PC-9 (cell line): ENCODE measurements at regions not wholly inside any gene's neighbourhood (a gene's known extent, or its start where the extent isn't known, plus 50 kb on each side); places are given as distances from the start of the nearest gene placed in this dataset.

Source experiments
- BruUV-seq: library from RNA; stranded (reverse); fragments of 400-500 nt; replicated peaks from 2 replicates; lab custom pipeline; 2021; lab: Mats Ljungman, UMichigan
- CTCF ChIA-PET: fragments of 300-600 bp; sonication (Branson Sonifier 250); formaldehyde crosslinking; loops from one replicate; lab custom pipeline; 2022; ENCODE audit warnings: antibody characterized with exemption; lab: Charles Lee
- POLR2A ChIA-PET: fragments of 300-600 bp; sonication (Branson Sonifier 250); formaldehyde crosslinking; loops from one replicate; lab custom pipeline; 2022; ENCODE audit warnings: antibody characterized with exemption; ENCODE audit not compliant: unreplicated experiment; lab: Charles Lee
- DNase-seq, 2 experiments: peaks; one replicate each; pipeline versions ENCODE4 v3.0.0 to v3.0.0-alpha.2; 2015 to 2022; ENCODE audit warnings: mixed read lengths in 1 of 2
- H2AFZ ChIP-seq: fragments of 200-600 bp; sonication (generic); 2 replicates; pipeline ENCODE4 v1.8.1; 2017; ENCODE audit warnings: antibody characterized with exemption
- H3F3A ChIP-seq: fragments of 200-600 bp; sonication (generic); 2 replicates; pipeline ENCODE4 v1.8.1; 2017; ENCODE audit warnings: antibody characterized with exemption, mild to moderate bottlenecking, low read depth; ENCODE audit not compliant: insufficient read depth
- H3K27ac ChIP-seq: fragments of 200-600 bp; sonication (generic); 2 replicates; pipeline ENCODE4 v1.6.1; 2016; ENCODE audit warnings: mixed run types
- H3K27me3 ChIP-seq: fragments of 200-600 bp; sonication (generic); 2 replicates; pipeline ENCODE4 v1.6.1; 2016; ENCODE audit warnings: low read depth, mixed run types; ENCODE audit not compliant: insufficient read depth
- H3K36me3 ChIP-seq: fragments of 200-600 bp; sonication (generic); 2 replicates; pipeline ENCODE4 v1.6.1; 2016; ENCODE audit warnings: low read depth, mixed run types
- H3K4me1 ChIP-seq: fragments of 200-600 bp; sonication (generic); replicated peaks from 2 replicates; pipeline ENCODE4 v1.6.1; 2016; ENCODE audit warnings: mixed run types; ENCODE audit not compliant: insufficient read depth
- H3K4me2 ChIP-seq: fragments of 200-600 bp; sonication (generic); 2 replicates; pipeline ENCODE4 v1.6.1; 2017; ENCODE audit warnings: mixed run types
- H3K4me3 ChIP-seq: fragments of 200-600 bp; sonication (generic); 2 replicates; pipeline ENCODE4 v1.6.1; 2016; ENCODE audit warnings: mixed run types
- H3K79me2 ChIP-seq: fragments of 200-600 bp; sonication (generic); 2 replicates; pipeline ENCODE4 v1.6.1; 2017; ENCODE audit warnings: low read depth, mixed run types
- H3K9me2 ChIP-seq: fragments of 200-600 bp; sonication (generic); 2 replicates; pipeline ENCODE4 v1.8.1; 2017; ENCODE audit warnings: mild to moderate bottlenecking; ENCODE audit not compliant: insufficient read depth
- H3K9me3 ChIP-seq: fragments of 200-600 bp; sonication (generic); 2 replicates; pipeline ENCODE4 v1.8.1; 2016; ENCODE audit warnings: low read depth; ENCODE audit not compliant: insufficient read depth
- H4K20me1 ChIP-seq: fragments of 200-600 bp; sonication (generic); 2 replicates; pipeline ENCODE4 v1.8.1; 2017; ENCODE audit not compliant: insufficient read depth
- EZH2 ChIP-seq: fragments of 200-600 bp; sonication (generic); IDR thresholded peaks from 2 replicates; pipeline ENCODE4 v1.8.0; 2017; ENCODE audit warnings: antibody characterized with exemption, low read depth
- intact Hi-C: fragments of 100-400 bp; cut with micrococcal nuclease; formaldehyde crosslinking; loops from one replicate; pipeline ENCODE4 v1.10.0; 2022; ENCODE audit not compliant: unreplicated experiment
- TF ChIP-seq, protein P1 (sequence below): fragments of 200-600 bp; sonication (generic); conservative IDR thresholded peaks from 2 replicates; pipeline ENCODE4 v1.6.1; 2017; ENCODE audit warnings: mixed run types, antibody characterized with exemption, mild to moderate bottlenecking, moderate library complexity

DNA sequence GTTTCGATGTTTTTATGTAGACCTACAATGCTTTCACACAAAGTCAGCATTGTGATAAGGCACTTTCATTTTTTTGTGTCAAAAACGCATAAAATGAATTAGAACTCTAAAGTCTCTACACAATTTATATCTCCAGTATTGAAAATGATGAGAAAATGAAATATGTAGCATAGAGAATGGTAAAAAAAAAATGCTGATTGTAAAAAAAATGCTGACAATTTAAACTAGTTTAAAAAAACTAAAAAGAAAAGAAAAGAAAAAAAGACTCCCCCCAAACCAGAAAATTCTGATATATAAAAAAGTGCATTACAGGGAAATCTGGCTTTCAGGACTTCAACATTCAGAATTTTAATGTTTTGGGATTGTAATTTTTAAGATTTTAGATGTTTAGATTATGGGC, 148.1 kb downstream of the FZD1 start:
- no TSS peak for BruUV-seq
- no peaks in the 10 kb centered on the region for H3F3A ChIP-seq

DNA sequence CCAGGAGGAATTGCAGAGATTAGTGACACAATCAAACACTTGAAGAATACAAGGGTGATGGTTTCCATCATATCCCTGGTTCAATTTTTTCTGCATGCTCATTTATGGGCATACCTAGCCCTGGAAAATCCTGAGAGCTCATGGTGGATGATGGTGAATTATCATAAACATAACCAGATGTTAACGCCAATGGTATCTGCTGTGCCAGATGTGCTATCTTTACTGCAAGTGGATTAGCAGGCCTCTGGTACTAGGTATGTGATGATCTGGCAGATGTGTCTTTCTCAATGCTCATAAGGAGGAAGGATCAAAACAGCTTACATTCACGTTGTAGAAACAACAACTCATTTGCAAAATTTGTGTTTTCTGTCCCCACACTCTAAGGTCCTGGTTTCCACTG, 150.5 kb downstream of the FZD1 start:
- H4K20me1 ChIP-seq, result no peaks in the 10 kb centered on the region
- H3K27me3 ChIP-seq, result no peaks in the 10 kb centered on the region
- H3K4me1 ChIP-seq, result no peaks in the 10 kb centered on the region
- no peaks in the 10 kb centered on the region for H3K9me3 ChIP-seq
- no peak for DNase-seq
- no peaks in the 10 kb centered on the region for H3K79me2 ChIP-seq
- no peak overlapping the region for H3K4me2 ChIP-seq
- no peaks in the 10 kb centered on the region for H3K9me2 ChIP-seq
- BruUV-seq, result no TSS peak
- TF ChIP-seq EZH2, result no peak
- TF ChIP-seq, protein P1, sequence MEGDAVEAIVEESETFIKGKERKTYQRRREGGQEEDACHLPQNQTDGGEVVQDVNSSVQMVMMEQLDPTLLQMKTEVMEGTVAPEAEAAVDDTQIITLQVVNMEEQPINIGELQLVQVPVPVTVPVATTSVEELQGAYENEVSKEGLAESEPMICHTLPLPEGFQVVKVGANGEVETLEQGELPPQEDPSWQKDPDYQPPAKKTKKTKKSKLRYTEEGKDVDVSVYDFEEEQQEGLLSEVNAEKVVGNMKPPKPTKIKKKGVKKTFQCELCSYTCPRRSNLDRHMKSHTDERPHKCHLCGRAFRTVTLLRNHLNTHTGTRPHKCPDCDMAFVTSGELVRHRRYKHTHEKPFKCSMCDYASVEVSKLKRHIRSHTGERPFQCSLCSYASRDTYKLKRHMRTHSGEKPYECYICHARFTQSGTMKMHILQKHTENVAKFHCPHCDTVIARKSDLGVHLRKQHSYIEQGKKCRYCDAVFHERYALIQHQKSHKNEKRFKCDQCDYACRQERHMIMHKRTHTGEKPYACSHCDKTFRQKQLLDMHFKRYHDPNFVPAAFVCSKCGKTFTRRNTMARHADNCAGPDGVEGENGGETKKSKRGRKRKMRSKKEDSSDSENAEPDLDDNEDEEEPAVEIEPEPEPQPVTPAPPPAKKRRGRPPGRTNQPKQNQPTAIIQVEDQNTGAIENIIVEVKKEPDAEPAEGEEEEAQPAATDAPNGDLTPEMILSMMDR, result no peak
- intact Hi-C loops, result no loop called here
- H2AFZ ChIP-seq, result no peak overlapping the region
- CTCF ChIA-PET, result no interaction called here
- H3F3A ChIP-seq, result no peaks in the 10 kb centered on the region
- no peak overlapping the region for H3K27ac ChIP-seq
- no peak overlapping the region for H3K4me3 ChIP-seq
- POLR2A ChIA-PET, result interaction anchor here (0.6 kb wide), 1 partner anchor 58 kb away, joined by 4 read pairs; no protein-coding TSS in a partner anchor
- H3K36me3 ChIP-seq, result no peaks in the 10 kb centered on the region

More for the DNA sequence above, 148.1 kb downstream of the FZD1 start:
- H3K36me3 ChIP-seq, result no peaks in the 10 kb centered on the region
- H2AFZ ChIP-seq, result no peak overlapping the region
- no peaks in the 10 kb centered on the region for H3K79me2 ChIP-seq
- H3K4me1 ChIP-seq, result no peaks in the 10 kb centered on the region
- no peak overlapping the region for H3K4me2 ChIP-seq
- no peaks in the 10 kb centered on the region for H3K27me3 ChIP-seq
- H3K4me3 ChIP-seq, result no peak overlapping the region
- TF ChIP-seq, protein P1, result no peak
- no peak for TF ChIP-seq EZH2
- no peaks in the 10 kb centered on the region for H4K20me1 ChIP-seq
- no peak overlapping the region for H3K27ac ChIP-seq
- POLR2A ChIA-PET, result no interaction called here
- H3K9me3 ChIP-seq, result no peaks in the 10 kb centered on the region
- CTCF ChIA-PET, result no interaction called here
- no peak for DNase-seq
- no peaks in the 10 kb centered on the region for H3K9me2 ChIP-seq
- intact Hi-C loops, result no loop called here

DNA sequence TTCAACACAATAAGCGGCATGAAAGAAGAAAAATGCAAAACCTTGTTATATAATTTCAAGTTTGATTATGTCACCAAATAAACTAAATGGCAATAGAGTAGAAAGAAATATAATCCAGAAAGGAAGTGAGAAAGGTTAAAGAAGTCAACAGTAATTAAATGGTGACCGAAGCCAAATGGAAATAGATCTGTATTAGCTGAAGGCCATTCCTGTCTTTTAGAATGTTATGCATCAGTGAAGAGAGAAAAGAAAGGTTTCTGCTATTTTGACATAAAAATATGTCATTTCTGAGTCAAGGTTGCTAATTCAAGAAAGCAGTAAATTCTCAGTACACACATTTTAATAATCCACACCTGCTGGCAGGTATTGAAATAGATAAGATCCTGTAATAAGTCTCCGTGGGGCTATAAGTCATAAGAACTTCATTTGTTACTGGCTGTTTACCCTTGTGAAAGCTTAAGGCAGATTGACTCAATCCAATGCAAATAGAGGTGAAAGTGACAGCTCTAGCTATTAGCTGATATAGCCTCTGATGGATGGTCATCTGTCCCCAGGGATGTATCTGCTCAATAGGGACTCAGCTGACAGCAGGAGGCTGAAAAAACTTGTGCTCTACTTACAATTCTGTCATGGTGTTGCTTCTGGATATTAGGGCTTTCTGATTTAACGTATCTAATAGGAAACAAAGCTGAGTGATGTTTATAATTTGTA, 152.1 kb downstream of the FZD1 start:
- ChIA-PET CTCF (no interaction called here), POLR2A (interaction anchor here (0.7 kb wide), 1 partner anchor 124 kb away, joined by 4 read pairs; no protein-coding TSS in a partner anchor)
- no peaks in the 10 kb centered on the region for H3K4me1 ChIP-seq
- no peak overlapping the region for H2AFZ ChIP-seq
- H3K9me3 ChIP-seq, result no peaks in the 10 kb centered on the region
- DNase-seq, result no peak
- no peaks in the 10 kb centered on the region for H3F3A ChIP-seq
- BruUV-seq, result no TSS peak
- no peaks in the 10 kb centered on the region for H3K9me2 ChIP-seq
- intact Hi-C loops, result no loop called here
- no peak overlapping the region for H3K4me3 ChIP-seq
- no peaks in the 10 kb centered on the region for H4K20me1 ChIP-seq
- no peaks in the 10 kb centered on the region for H3K27me3 ChIP-seq
- TF ChIP-seq, protein P1, result no peak
- no peak for TF ChIP-seq EZH2
- no peaks in the 10 kb centered on the region for H3K36me3 ChIP-seq
- no peaks in the 10 kb centered on the region for H3K79me2 ChIP-seq
- no peak overlapping the region for H3K27ac ChIP-seq
- no peak overlapping the region for H3K4me2 ChIP-seq
